Panc1 (cell line): ENCODE measurements at regions not wholly inside any gene's neighbourhood (a gene's known extent, or its start where the extent isn't known, plus 50 kb on each side); places are given as distances from the start of the nearest gene placed in this dataset.

Experiments used
- ATAC-seq: fragments of 200-7000 bp; cut with Tn5 transposase; 2 replicates; pipeline ENCODE4 v1.9.1; 2020; ENCODE audit warnings: mild to moderate bottlenecking, moderate library complexity
- BruUV-seq: library from RNA; stranded (reverse); fragments of 400-500 nt; replicated peaks from 2 replicates; lab custom pipeline; 2021; lab: Mats Ljungman, UMichigan
- CTCF ChIA-PET: fragments of 300-600 bp; sonication (Branson Sonifier 250); formaldehyde crosslinking; loops from one replicate; lab custom pipeline; 2022; ENCODE audit warnings: antibody characterized with exemption; lab: Charles Lee
- POLR2A ChIA-PET: fragments of 300-600 bp; sonication (Branson Sonifier 250); formaldehyde crosslinking; loops from one replicate; lab custom pipeline; 2022; ENCODE audit warnings: antibody characterized with exemption; lab: Charles Lee
- DNase-seq: peaks from one replicate; pipeline ENCODE4 v3.0.0-alpha.2; 2010; ENCODE audit warnings: low read depth, low spot score
- H3K27ac ChIP-seq: 2 replicates; pipeline ENCODE4 v1.5.1; 2011; ENCODE audit warnings: mild to moderate bottlenecking, low read length, inconsistent platforms
- H3K27me3 ChIP-seq: fragments of 200-500 bp; sonication (Bioruptor generic); 2 replicates; pipeline ENCODE4 v1.6.0; 2014; ENCODE audit warnings: low read length, inconsistent platforms; ENCODE audit not compliant: control insufficient read depth, insufficient read depth
- H3K36me3 ChIP-seq: fragments of 200-500 bp; sonication (Bioruptor generic); 2 replicates; pipeline ENCODE4 v1.5.1; 2014; ENCODE audit warnings: inconsistent platforms, mild to moderate bottlenecking, low read length, moderate library complexity; ENCODE audit not compliant: control insufficient read depth, insufficient read depth
- H3K4me1 ChIP-seq: 2 replicates; pipeline ENCODE4 v1.5.1; 2011; ENCODE audit warnings: inconsistent platforms, mild to moderate bottlenecking, low read length, moderate library complexity; ENCODE audit not compliant: control insufficient read depth, insufficient read depth
- H3K4me3 ChIP-seq, 2 experiments: 2 replicates each; pipeline ENCODE4 v1.5.1; 2011 to 2012; ENCODE audit warnings: low read depth in 2 of 2, low read length in 2 of 2, mild to moderate bottlenecking in 2 of 2, inconsistent platforms in 1 of 2, moderate library complexity in 1 of 2
- H3K9me3 ChIP-seq: fragments of 200-500 bp; sonication (Bioruptor generic); 2 replicates; pipeline ENCODE4 v1.5.1; 2014; ENCODE audit warnings: low read depth, mild to moderate bottlenecking, inconsistent platforms, low read length, moderate library complexity; ENCODE audit not compliant: control insufficient read depth, insufficient read depth
- POLR2AphosphoS5 ChIP-seq: IDR thresholded peaks from 2 replicates; pipeline ENCODE4 v1.6.1; 2012; ENCODE audit warnings: mild to moderate bottlenecking, low read depth, low read length, moderate library complexity
- SIN3A ChIP-seq: IDR thresholded peaks from 2 replicates; pipeline ENCODE4 v1.6.1; 2012; ENCODE audit warnings: low read depth, mild to moderate bottlenecking, low read length, moderate library complexity, borderline replicate concordance; ENCODE audit not compliant: insufficient read depth
- TCF7L2 ChIP-seq: IDR thresholded peaks from 2 replicates; pipeline ENCODE4 v1.6.1; 2011; ENCODE audit warnings: mild to moderate bottlenecking, low read depth, low read length, inconsistent platforms
- in situ Hi-C: cut with HindIII; loops from 2 replicates; pipeline ENCODE4 v1.10.0; 2016; ENCODE audit warnings: low sequenced_read_pairs, low pct_unique_long_range_greater_than_20kb
- intact Hi-C: fragments of 100-400 bp; cut with micrococcal nuclease; formaldehyde crosslinking; loops from one replicate; pipeline ENCODE4 v1.10.0; 2022; ENCODE audit not compliant: unreplicated experiment
- TF ChIP-seq, protein P1 (sequence below): fragments of 450-650 bp; IDR thresholded peaks from 2 replicates; pipeline ENCODE4 v1.5.1; 2017; ENCODE audit warnings: mild to moderate bottlenecking
- TF ChIP-seq, protein P2 (sequence below), 2 experiments: IDR thresholded peaks; 2 replicates each; pipeline ENCODE4 v1.6.1; 2011 to 2012; ENCODE audit warnings: low read depth in 2 of 2, control low read depth in 1 of 2, low read length in 1 of 2, mild to moderate bottlenecking in 1 of 2, moderate library complexity in 1 of 2; ENCODE audit not compliant: insufficient read depth in 1 of 2

GRCh38 chr11:70593446-70593983, 195.2 kb downstream of the CTTN start:
- ATAC-seq (no peak), DNase-seq (no peak)
- Histone ChIP-seq H3K27me3 (peaks cover under 1% of the 10 kb centered on the region), H3K9me3 (no peaks in the 10 kb centered on the region), H3K36me3 (no peaks in the 10 kb centered on the region), H3K4me3 (no peak overlapping the region), H3K4me1 (no peaks in the 10 kb centered on the region), H3K27ac (no peak overlapping the region)
- ChIA-PET POLR2A (no interaction called here), CTCF (no interaction called here)
- TF ChIP-seq POLR2AphosphoS5 (no peak), SIN3A (no peak), TCF7L2 (no peak)
- TF ChIP-seq, protein P1, sequence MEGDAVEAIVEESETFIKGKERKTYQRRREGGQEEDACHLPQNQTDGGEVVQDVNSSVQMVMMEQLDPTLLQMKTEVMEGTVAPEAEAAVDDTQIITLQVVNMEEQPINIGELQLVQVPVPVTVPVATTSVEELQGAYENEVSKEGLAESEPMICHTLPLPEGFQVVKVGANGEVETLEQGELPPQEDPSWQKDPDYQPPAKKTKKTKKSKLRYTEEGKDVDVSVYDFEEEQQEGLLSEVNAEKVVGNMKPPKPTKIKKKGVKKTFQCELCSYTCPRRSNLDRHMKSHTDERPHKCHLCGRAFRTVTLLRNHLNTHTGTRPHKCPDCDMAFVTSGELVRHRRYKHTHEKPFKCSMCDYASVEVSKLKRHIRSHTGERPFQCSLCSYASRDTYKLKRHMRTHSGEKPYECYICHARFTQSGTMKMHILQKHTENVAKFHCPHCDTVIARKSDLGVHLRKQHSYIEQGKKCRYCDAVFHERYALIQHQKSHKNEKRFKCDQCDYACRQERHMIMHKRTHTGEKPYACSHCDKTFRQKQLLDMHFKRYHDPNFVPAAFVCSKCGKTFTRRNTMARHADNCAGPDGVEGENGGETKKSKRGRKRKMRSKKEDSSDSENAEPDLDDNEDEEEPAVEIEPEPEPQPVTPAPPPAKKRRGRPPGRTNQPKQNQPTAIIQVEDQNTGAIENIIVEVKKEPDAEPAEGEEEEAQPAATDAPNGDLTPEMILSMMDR: no peak
- TF ChIP-seq, protein P2, sequence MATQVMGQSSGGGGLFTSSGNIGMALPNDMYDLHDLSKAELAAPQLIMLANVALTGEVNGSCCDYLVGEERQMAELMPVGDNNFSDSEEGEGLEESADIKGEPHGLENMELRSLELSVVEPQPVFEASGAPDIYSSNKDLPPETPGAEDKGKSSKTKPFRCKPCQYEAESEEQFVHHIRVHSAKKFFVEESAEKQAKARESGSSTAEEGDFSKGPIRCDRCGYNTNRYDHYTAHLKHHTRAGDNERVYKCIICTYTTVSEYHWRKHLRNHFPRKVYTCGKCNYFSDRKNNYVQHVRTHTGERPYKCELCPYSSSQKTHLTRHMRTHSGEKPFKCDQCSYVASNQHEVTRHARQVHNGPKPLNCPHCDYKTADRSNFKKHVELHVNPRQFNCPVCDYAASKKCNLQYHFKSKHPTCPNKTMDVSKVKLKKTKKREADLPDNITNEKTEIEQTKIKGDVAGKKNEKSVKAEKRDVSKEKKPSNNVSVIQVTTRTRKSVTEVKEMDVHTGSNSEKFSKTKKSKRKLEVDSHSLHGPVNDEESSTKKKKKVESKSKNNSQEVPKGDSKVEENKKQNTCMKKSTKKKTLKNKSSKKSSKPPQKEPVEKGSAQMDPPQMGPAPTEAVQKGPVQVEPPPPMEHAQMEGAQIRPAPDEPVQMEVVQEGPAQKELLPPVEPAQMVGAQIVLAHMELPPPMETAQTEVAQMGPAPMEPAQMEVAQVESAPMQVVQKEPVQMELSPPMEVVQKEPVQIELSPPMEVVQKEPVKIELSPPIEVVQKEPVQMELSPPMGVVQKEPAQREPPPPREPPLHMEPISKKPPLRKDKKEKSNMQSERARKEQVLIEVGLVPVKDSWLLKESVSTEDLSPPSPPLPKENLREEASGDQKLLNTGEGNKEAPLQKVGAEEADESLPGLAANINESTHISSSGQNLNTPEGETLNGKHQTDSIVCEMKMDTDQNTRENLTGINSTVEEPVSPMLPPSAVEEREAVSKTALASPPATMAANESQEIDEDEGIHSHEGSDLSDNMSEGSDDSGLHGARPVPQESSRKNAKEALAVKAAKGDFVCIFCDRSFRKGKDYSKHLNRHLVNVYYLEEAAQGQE (IDR thresholded peaks at IDR 0.05; ENCODE audit: insufficient read depth in 1 of 2, low read depth in 2 of 2, low read length in 1 of 2): no peak
- no TSS peak for BruUV-seq
- in situ Hi-C loops (no loop called here), intact Hi-C loops (no loop called here)

GRCh38 chr11:70594031-70594430, 195.7 kb downstream of the CTTN start:
- Histone ChIP-seq H3K4me3 (no peak overlapping the region), H3K9me3 (no peaks in the 10 kb centered on the region), H3K27me3 (peaks cover 5% of the 10 kb centered on the region), H3K4me1 (no peaks in the 10 kb centered on the region), H3K36me3 (no peaks in the 10 kb centered on the region), H3K27ac (no peak overlapping the region)
- in situ Hi-C loops: no loop called here
- ATAC-seq (no peak), DNase-seq (no peak)
- TF ChIP-seq TCF7L2 (no peak), POLR2AphosphoS5 (no peak), SIN3A (no peak)
- TF ChIP-seq, protein P1: no peak
- TF ChIP-seq, protein P2 (IDR thresholded peaks at IDR 0.05; ENCODE audit: insufficient read depth in 1 of 2, low read depth in 2 of 2, low read length in 1 of 2): no peak
- BruUV-seq: no TSS peak
- intact Hi-C loops: no loop called here
- ChIA-PET CTCF (no interaction called here), POLR2A (no interaction called here)
